Hematopoietic multipotent progenitor cell treated with erythropoietin and hydrocortisone succinate and interleukin-3 and kit ligand, for 15 days (in vitro differentiated cells): ENCODE measurements at regions not wholly inside any gene's neighbourhood (a gene's known extent, or its start where the extent isn't known, plus 50 kb on each side); places are given as distances from the start of the nearest gene placed in this dataset.

Source experiments
- DNase-seq: peaks from one replicate; pipeline ENCODE4 v3.0.0-alpha.2; 2015; ENCODE audit warnings: low spot score

- no peak for DNase-seq
Observed at GRCh38 chr18:43648002-43648401, 370.7 kb upstream of the SYT4 start.

- DNase-seq, result no peak
Observed at GRCh38 chr18:43649649-43650357, 372.5 kb upstream of the SYT4 start.

- DNase-seq, result no peak
Observed at GRCh38 chr18:43650426-43650825, 373.1 kb upstream of the SYT4 start.

GRCh38 chr18:43651057-43651456 lies 373.8 kb upstream of the SYT4 start:
- DNase-seq, result no peak

GRCh38 chr18:43656547-43656946 lies 379.3 kb upstream of the SYT4 start:
- no peak for DNase-seq

- no peak for DNase-seq
Observed at GRCh38 chr18:43661570-43661969, 384.3 kb upstream of the SYT4 start.

GRCh38 chr18:43662657-43663056 lies 385.4 kb upstream of the SYT4 start:
- DNase-seq, result no peak

- DNase-seq, result no peak
Observed at GRCh38 chr18:43663159-43663558, 385.9 kb upstream of the SYT4 start.

GRCh38 chr18:43664487-43665008 lies 387.3 kb upstream of the SYT4 start:
- no peak for DNase-seq

- DNase-seq, result no peak
Observed at GRCh38 chr18:43665105-43665788, 388.0 kb upstream of the SYT4 start.

GRCh38 chr18:43668866-43669265 lies 391.6 kb upstream of the SYT4 start:
- DNase-seq, result no peak

- DNase-seq, result no peak
Observed at GRCh38 chr18:43671431-43671830, 394.1 kb upstream of the SYT4 start.

GRCh38 chr18:43680096-43680495 lies 402.8 kb upstream of the SYT4 start:
- no peak for DNase-seq

GRCh38 chr18:43681661-43682060 lies 404.4 kb upstream of the SYT4 start:
- no peak for DNase-seq

- DNase-seq, result no peak
Observed at GRCh38 chr18:43682196-43682595, 404.9 kb upstream of the SYT4 start.

GRCh38 chr18:43686709-43687108 lies 409.4 kb upstream of the SYT4 start:
- DNase-seq, result no peak

- no peak for DNase-seq
Observed at GRCh38 chr18:43692099-43692690, 414.9 kb upstream of the SYT4 start.

GRCh38 chr18:43702399-43702798 lies 425.1 kb upstream of the SYT4 start:
- no peak for DNase-seq

- DNase-seq, result no peak
Observed at GRCh38 chr18:43703050-43703449, 425.8 kb upstream of the SYT4 start.

- no peak for DNase-seq
Observed at GRCh38 chr18:43705850-43706249, 428.6 kb upstream of the SYT4 start.

- DNase-seq, result no peak
Observed at GRCh38 chr18:43710135-43710534, 432.8 kb upstream of the SYT4 start.

- DNase-seq, result no peak
Observed at GRCh38 chr18:43714343-43715010, 437.2 kb upstream of the SYT4 start.
